NOMO-1 treated with DMSO at 0.1 percent for 48 hours (cell line): ENCODE measurements at regions not wholly inside any gene's neighbourhood (a gene's known extent, or its start where the extent isn't known, plus 50 kb on each side); places are given as distances from the start of the nearest gene placed in this dataset.

Experiments
- DNase-seq: peaks from one replicate; lab custom pipeline; 2025; ENCODE audit not compliant: unreplicated experiment; lab: John Stamatoyannopoulos, UW

GRCh38 chr2:128623776-128624761, 305.4 kb upstream of the HS6ST1 start:
- DNase-seq: peak; percentile 78

- DNase-seq: no peak
Observed at GRCh38 chr2:128624956-128625355, 306.3 kb upstream of the HS6ST1 start.

DNA sequence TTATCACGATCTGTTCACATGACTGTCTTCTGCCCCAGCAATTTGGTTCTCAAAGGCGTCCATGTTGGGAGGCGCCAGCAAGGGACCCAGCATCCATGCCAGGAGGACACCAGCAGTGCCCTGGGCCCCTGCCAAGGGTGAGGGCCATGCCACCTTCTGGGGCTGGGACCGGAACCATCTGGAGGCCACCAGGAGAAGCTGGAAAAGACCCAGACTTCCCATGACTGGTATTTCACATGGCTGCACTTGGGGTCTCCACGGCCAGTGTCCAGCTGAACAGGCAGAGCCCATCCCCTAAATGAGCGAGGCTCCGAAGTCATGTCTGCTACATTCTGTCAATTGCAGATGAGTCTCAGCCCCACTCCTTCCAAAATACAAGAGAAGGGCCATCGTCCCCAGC, 306.8 kb upstream of the HS6ST1 start:
- DNase-seq: no peak

DNA sequence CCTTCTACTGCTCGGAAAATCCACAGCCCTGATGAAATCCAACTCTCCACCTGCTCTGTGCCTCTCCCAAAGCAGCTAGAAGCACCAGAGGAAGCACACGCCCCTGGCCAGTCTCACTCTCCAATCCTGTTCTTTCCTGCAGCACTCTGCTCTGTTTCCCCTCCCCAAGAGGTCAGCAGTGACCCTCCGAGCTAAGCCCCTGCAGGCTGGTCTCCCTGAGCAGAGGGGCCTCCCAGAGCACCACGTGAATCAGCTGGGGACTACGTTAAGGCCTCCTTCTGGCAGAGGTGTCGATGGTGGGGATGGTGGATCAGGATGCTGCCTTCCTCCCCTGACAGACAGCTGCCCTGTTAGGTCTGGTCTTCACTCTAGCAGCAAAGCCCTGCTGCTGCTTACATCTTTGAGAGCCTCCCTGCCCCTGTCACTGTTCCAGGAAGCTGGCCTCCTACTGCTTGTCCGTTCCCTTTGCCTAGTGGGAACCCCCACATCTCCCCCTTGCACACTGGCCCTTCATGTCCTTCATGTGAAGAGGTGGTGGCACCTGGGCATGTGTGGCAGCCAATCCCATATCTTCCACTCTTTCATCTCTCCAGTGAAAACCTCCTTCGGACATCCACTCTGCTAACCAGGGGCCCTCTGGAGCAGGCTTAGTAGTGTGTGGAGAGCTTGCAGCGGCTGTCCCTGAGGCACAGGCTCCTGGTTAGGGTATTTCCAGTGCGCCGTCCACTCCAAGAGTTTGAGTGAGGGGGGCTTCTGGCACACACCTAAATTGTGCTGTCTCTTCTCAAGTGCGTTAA, 307.5 kb upstream of the HS6ST1 start:
- no peak for DNase-seq

DNA sequence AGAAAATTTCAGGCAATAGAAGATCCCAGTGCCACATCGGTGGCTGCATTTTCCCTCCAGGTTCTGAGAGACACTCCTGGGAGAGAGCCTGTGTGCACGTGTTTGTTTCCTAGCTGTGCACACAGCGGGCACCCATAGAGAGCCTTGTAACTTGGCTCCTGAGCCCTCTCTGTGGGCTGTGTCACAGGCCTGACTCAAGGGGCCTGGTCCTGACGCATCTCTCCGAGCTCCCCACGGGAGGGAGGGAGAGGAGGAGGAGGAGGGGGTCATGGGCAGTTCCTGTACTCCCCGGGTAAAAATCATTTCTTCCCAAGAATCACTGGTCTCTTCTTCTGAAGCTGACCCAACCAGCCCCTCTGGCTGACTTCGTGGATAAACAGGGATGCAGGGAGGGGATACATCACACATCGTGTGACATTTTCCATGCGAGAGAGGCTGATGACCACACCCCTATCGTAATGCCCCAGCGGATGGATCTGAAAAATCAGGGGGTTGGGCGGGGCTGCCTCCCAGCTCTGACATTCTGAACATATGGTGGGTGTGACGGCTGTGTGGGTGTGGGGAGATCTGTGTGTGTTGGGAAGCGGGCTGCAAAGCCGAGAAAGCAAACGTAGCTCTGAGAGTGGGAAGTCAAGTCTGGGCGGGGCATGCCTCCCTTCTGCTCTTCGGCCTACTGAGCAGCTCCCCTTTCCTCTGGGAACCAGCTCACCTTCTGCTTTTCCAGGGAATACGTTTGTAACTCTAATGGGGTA, 308.3 kb upstream of the HS6ST1 start:
- DNase-seq: no peak

GRCh38 chr2:128628206-128628605, 309.5 kb upstream of the HS6ST1 start:
- no peak for DNase-seq

DNA sequence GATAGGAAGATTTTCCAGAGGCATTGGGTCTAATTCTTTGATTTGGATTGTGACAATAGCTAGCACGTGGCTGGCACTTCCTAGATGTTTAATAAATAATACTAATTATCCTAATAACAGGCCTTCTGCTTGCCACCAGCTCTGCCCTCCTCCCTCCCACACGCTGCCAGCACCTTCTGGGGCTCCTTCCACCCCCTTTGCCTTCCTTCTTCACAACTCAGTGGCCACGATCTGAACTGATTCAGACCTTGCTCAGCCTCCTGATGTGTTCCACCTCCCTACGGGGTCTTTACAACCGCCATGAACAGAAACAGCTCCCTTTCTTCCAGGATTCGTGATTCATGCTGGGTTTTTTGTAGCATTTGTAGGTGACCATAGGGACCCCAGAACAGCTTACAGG, 310.3 kb upstream of the HS6ST1 start:
- DNase-seq: no peak

- DNase-seq: no peak
Observed at GRCh38 chr2:128630974-128631697, 312.5 kb upstream of the HS6ST1 start.

- no peak for DNase-seq
Observed at GRCh38 chr2:128631698-128632500, 313.2 kb upstream of the HS6ST1 start.

DNA sequence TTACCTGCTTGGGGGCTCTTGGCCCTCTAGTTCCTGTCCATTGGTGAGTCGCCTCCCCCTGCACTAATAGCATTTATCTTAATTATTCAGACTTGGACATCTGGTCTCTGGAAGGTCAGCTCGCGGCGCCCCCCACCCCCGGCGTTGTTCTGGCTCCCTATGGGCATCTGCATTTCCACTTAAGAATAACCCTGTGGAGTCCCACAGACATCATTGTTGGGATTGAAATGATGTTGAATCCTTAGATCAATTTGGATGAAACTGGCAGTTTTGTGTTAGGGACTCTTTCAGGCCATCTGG, 313.8 kb upstream of the HS6ST1 start:
- no peak for DNase-seq

GRCh38 chr2:128633501-128633900, 314.8 kb upstream of the HS6ST1 start:
- DNase-seq: no peak

DNA sequence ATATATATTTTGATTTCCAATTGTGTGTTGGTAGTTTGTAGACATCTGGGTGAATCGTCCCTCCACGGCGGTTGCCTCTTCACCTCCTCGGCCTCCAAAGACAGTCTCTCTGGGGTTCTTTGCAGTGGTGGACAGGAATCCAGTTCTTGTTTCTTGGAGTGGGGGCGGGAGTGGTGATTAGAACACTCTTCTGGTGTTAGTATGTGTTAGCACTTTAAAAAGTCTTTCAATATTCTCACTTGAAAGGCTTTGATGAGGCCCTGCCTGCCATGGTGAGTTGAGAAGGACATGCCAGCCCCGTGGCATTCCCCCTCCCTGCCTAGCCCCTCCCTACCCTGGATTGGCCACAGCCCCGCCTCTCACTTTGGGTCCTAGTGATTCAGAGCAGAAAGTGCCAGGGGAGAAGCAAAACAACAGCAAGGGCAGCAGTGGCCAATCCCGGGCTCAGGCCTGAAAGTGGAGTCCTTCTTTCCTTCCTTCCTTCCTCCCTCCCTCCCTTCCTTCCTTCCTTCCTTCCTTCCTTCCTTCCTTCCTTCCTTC, 316.8 kb upstream of the HS6ST1 start:
- DNase-seq: no peak

DNA sequence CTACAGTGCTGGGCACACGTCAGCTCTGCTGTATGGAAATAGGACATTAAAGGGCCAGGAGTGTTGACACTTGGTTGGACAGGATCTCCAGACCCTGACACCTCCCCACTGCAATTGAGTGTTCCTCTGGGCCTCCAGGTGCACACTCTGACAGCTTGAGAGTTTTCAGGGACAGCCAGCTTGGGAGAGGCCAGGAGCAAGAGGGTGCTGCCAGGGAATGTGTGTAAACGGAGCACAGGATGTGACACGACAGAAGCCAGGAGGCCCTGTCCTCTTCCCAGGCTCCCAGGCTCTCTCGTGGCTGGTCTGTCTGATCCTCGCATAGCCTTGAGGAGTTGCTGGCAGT, 318.1 kb upstream of the HS6ST1 start:
- DNase-seq: no peak

DNA sequence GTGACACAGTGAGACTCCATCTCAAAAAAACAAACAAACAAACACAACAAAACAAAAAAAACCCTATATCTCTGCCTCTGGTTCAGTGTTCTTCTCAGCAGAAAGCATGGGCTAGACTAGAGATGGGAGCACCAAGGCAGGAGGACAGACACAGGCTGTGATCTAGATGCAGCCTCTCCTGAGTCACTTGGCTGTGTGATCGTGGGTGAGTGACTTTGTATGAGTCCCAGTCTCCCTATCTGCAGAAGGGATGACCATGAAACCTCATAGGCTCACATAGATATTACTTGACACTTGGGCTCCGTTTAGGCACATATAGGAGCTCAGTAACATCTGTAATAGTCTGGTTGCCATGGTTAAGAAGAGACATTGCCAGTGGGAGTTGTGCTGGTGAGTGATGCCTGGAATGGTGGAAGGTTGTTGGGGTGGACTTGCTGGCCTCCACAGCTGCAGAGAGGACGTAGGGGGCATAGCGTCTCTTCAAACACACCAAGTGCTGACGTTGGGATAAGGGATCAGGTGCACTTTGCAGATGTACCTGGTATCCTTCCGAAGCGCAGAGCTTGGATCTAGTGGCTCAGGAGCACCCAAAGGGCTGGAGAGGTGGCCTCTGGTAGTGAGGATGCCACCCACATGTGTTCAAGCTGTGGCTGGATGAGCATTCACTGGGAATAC, 318.9 kb upstream of the HS6ST1 start:
- DNase-seq: no peak

DNA sequence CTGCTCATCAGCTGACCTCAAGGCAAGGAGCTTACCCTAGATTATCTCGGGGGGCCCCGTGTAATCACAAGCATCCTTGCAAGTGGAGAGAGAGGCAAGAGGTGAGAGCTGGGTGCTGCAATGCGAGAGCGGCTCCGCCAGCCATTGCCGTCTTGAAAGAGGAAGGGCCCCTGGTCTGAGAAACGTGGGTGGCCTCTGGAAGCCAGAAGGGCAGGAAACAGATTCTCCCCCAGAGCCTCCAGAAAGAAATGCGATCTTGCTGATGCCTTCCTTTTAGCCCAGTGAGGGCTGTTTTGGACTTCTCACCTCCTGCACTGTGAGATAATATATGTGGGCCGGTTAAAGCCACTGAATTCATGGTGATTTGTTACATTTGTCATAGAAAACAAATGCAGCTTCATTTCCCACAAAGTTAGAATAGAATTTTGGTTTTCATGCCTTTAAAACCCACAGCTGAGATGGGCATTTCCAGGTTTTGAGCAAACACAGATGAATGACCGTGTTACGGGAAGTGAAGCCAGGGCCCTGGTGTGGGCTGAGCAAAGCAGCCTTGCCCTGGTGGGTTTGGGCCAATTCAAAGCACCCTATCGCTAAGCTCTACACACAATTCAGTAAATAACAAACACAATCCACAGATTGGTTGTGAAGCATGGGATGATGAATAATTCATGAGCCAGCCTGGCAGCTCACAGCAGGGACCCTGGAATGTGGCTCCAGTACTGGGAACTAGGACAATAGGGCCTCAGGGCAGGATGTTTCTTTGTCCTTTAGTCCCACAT, 319.9 kb upstream of the HS6ST1 start:
- peak; percentile 31 for DNase-seq

GRCh38 chr2:128639120-128639477, 320.4 kb upstream of the HS6ST1 start:
- DNase-seq: no peak

DNA sequence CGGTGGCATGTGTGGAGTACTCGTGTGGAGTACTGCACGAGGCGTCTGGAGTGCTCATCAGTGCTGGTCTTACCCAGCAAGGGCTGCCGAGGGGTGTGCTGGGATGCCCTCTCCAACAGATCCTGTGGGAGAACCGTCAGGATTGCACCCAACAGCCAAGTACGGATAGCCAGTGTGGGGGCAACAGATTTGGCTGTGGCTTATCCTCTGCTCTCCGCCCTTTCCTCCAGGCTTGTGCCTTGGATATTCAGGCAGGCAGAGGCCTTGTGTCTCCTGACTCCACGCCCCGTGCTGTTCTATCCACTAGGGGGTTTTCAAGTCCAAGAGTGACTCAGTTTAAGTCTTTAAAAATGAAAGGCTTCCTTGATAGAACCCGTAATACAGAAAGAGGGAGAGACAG, 321.0 kb upstream of the HS6ST1 start:
- DNase-seq: no peak

DNA sequence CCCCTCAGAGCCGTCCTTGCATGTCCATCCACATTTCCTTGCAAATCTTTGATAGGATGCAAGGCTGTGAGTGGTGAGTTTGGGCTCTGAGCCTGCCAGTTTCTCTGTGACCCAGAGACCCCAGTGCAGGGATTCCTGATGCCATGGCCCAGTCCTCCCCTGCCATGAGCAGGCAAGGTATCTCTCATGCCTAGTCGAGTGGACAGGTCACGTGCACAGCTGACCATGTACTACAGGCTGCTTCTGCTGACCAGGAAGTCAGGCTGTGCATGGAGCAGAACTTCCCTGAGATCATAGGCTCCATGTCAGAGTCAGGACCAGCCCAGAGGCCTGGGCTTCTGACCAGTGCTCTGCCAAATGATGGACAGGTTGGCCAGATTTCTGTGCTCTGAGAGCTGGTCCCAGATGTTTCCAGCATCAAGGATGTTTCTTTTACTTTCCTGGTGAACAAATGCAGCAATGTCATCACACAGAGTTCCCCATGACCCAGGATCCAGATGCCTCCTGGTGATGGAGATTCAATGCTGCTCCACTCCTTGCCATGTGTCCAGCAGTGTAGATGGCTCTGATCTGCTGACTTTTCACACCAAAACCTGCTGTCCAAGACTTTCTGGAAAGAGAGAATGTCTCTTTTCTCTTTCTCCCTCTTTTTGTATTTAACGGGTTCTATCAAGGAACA, 321.6 kb upstream of the HS6ST1 start:
- no peak for DNase-seq
